ENCODE measurements at regions not wholly inside any gene's neighbourhood (a gene's known extent, or its start where the extent isn't known, plus 50 kb on each side); places are given as distances from the start of the nearest gene placed in this dataset.
"Not testable (repeated sequence)": the region's sequence is repeated elsewhere in the genome, so short reads cannot be mapped to it uniquely, and the experiment has no call there.

GRCh38 chr3:23116081-23116837 lies 86.9 kb upstream of the UBE2E2 start:
- no peak for DNase-seq

GRCh38 chr3:23117856-23118255 lies 85.3 kb upstream of the UBE2E2 start:
- DNase-seq, result no peak

GRCh38 chr3:23127196-23127595 lies 75.9 kb upstream of the UBE2E2 start:
- no peak for DNase-seq

GRCh38 chr3:23128655-23129054 lies 74.5 kb upstream of the UBE2E2 start:
- no peak for DNase-seq

- no peak for DNase-seq
Measured at GRCh38 chr3:23129117-23129516, 74.0 kb upstream of the UBE2E2 start.

GRCh38 chr3:23129817-23130216 lies 73.3 kb upstream of the UBE2E2 start:
- no peak for DNase-seq

- no peak for DNase-seq
Measured at GRCh38 chr3:23130406-23130805, 72.7 kb upstream of the UBE2E2 start.

- no peak for DNase-seq
Measured at GRCh38 chr3:23135026-23135785, 67.9 kb upstream of the UBE2E2 start.

- no peak for DNase-seq
Measured at GRCh38 chr3:23136054-23136453, 67.1 kb upstream of the UBE2E2 start.

- not testable (repeated sequence) for DNase-seq
Measured at GRCh38 chr3:23144051-23144450, 59.1 kb upstream of the UBE2E2 start.

GRCh38 chr3:23146163-23146562 lies 57.0 kb upstream of the UBE2E2 start:
- no peak for DNase-seq

- DNase-seq, result no peak
Measured at GRCh38 chr3:23152989-23153388, 50.1 kb upstream of the UBE2E2 start.

Measured in NCI-H1092 treated with DMSO at 0.1 percent for 48 hours (cell line).